ENCODE measurements at regions not wholly inside any gene's neighbourhood (a gene's known extent, or its start where the extent isn't known, plus 50 kb on each side); places are given as distances from the start of the nearest gene placed in this dataset.

DNA sequence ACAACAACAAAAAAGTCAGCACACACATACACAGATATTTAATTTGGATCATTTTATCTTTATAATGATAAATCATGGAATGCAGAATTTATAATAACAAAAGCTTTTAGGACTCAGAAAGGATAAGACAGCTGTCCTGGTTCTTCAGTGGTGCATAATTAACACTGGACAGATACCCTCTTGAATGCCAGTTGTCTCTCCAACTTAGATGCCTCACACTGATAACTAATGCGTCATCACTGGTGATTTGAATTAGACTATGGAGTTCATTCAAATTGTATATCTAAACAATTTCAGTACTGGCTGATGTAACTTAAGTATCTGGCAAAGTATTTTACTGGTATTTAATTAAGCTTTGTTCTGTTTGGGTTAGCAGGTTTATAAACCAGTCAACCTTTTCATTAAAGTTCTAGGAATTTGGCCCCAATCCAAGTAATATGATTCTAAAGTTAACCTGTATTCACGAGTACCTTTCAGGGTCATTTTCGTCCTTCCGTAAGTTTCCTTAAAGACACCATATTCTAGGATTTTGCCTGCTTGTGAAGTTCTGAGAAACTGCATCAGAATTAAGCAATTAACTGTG lies 1199.5 kb upstream of the TMPRSS15 start:
- Histone ChIP-seq H3K9me2 (ENCODE audit: insufficient read depth, low read length) (no peaks in the 10 kb centered on the region), H2AFZ (ENCODE audit: low read length) (no peak overlapping the region), H3K79me2 (ENCODE audit: insufficient read depth, low read depth, low read length) (no peaks in the 10 kb centered on the region), H3K4me3 (ENCODE audit: low read depth, low read length, poor library complexity, severe bottlenecking) (no peak overlapping the region), H4K20me1 (ENCODE audit: insufficient read depth, low read length) (no peaks in the 10 kb centered on the region), H3K27ac (ENCODE audit: low read depth, low read length, poor library complexity, severe bottlenecking) (no peak overlapping the region), H3K9me3 (ENCODE audit: low read length) (peaks cover 26% of the 10 kb centered on the region; the same call in 1 of the 2 replicates), H3K36me3 (ENCODE audit: insufficient read depth, low read length) (no peaks in the 10 kb centered on the region), H3K4me1 (ENCODE audit: insufficient read depth, low read length, poor library complexity, severe bottlenecking) (no peaks in the 10 kb centered on the region), H3K4me2 (ENCODE audit: low read length) (no peak overlapping the region)
- ChIA-PET CTCF (ENCODE audit: unreplicated experiment) (no interaction called here), POLR2A (no interaction called here)
- no peak for DNase-seq (ENCODE audit: low spot score)
- no peak for TF ChIP-seq EZH2phosphoT487 (IDR thresholded peaks at IDR 0.05; ENCODE audit: borderline replicate concordance, low read depth, low read length)
- TF ChIP-seq, protein P1, sequence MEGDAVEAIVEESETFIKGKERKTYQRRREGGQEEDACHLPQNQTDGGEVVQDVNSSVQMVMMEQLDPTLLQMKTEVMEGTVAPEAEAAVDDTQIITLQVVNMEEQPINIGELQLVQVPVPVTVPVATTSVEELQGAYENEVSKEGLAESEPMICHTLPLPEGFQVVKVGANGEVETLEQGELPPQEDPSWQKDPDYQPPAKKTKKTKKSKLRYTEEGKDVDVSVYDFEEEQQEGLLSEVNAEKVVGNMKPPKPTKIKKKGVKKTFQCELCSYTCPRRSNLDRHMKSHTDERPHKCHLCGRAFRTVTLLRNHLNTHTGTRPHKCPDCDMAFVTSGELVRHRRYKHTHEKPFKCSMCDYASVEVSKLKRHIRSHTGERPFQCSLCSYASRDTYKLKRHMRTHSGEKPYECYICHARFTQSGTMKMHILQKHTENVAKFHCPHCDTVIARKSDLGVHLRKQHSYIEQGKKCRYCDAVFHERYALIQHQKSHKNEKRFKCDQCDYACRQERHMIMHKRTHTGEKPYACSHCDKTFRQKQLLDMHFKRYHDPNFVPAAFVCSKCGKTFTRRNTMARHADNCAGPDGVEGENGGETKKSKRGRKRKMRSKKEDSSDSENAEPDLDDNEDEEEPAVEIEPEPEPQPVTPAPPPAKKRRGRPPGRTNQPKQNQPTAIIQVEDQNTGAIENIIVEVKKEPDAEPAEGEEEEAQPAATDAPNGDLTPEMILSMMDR (conservative IDR thresholded peaks at IDR 0.05; ENCODE audit: low read length), result no peak
- no TSS peak for BruUV-seq (replicated peaks)
- intact Hi-C loops (cut with micrococcal nuclease; ENCODE audit: unreplicated experiment), result no loop called here

DNA sequence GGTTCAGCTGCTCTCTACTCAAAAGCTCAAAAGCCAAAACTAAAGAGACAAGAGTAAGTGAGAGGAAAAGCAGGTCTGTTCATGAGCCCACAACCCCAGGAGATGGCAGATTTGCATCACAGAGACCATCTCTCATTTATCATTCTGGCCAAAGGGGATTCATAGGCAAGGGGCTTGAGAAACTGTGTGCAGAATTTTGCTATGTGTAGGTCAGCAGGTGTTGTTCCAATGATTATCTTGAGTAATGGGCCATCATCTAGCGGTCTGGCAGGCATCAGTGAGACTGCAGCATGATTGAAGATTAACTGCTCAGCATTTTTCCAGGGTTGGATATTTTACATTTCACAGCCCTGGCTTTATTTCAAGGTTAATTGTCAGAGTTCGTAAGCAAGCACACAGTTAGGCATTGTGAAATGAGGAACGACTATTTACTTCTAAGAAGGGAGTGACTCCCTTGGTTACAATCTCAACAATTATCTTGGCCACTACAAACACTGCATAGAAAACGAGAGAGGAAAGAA lies 1204.6 kb upstream of the TMPRSS15 start:
- H3K9me3 ChIP-seq (ENCODE audit: low read length), result peaks cover 34% of the 10 kb centered on the region; the same call in 1 of the 2 replicates
- no TSS peak for BruUV-seq (replicated peaks)
- CTCF ChIA-PET (ENCODE audit: unreplicated experiment), result no interaction called here
- TF ChIP-seq EZH2phosphoT487 (IDR thresholded peaks at IDR 0.05; ENCODE audit: borderline replicate concordance, low read depth, low read length), result no peak
- TF ChIP-seq, protein P1 (conservative IDR thresholded peaks at IDR 0.05; ENCODE audit: low read length), result no peak
- no peak overlapping the region for H3K4me3 ChIP-seq (ENCODE audit: low read depth, low read length, poor library complexity, severe bottlenecking)
- no peaks in the 10 kb centered on the region for H3K9me2 ChIP-seq (ENCODE audit: insufficient read depth, low read length)
- no peaks in the 10 kb centered on the region for H3K36me3 ChIP-seq (ENCODE audit: insufficient read depth, low read length)
- POLR2A ChIA-PET, result no interaction called here
- H3K4me1 ChIP-seq (ENCODE audit: insufficient read depth, low read length, poor library complexity, severe bottlenecking), result no peaks in the 10 kb centered on the region
- H3K27ac ChIP-seq (ENCODE audit: low read depth, low read length, poor library complexity, severe bottlenecking), result no peak overlapping the region
- H2AFZ ChIP-seq (ENCODE audit: low read length), result no peak overlapping the region
- no peak for DNase-seq (ENCODE audit: low spot score)
- intact Hi-C loops (cut with micrococcal nuclease; ENCODE audit: unreplicated experiment), result no loop called here
- no peaks in the 10 kb centered on the region for H4K20me1 ChIP-seq (ENCODE audit: insufficient read depth, low read length)
- no peak overlapping the region for H3K4me2 ChIP-seq (ENCODE audit: low read length)
- H3K79me2 ChIP-seq (ENCODE audit: insufficient read depth, low read depth, low read length), result no peaks in the 10 kb centered on the region

DNA sequence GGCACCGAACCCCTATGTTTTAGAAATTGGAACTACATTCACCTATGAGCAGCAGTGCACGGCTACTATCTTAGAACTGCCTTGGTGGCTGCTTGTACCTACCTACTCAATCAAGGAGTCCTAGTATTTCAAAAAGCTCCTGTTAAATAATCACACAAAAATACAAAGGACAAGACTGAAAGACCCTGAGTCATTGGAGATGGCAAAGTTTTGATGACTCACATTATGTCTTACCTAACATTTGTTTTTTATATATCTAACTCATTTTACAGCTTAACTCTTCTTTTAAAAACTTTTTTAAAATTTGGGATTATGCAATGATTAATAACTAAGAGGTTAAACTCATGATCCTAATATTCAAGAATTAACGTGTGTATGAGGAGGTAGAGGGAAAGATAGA lies 1206.0 kb upstream of the TMPRSS15 start:
- BruUV-seq (replicated peaks), result no TSS peak
- Histone ChIP-seq H3K9me3 (ENCODE audit: low read length) (peaks cover 30% of the 10 kb centered on the region; the same call in 1 of the 2 replicates), H3K4me3 (ENCODE audit: low read depth, low read length, poor library complexity, severe bottlenecking) (no peak overlapping the region), H4K20me1 (ENCODE audit: insufficient read depth, low read length) (no peaks in the 10 kb centered on the region), H3K4me2 (ENCODE audit: low read length) (no peak overlapping the region), H2AFZ (ENCODE audit: low read length) (no peak overlapping the region), H3K36me3 (ENCODE audit: insufficient read depth, low read length) (no peaks in the 10 kb centered on the region), H3K4me1 (ENCODE audit: insufficient read depth, low read length, poor library complexity, severe bottlenecking) (no peaks in the 10 kb centered on the region), H3K9me2 (ENCODE audit: insufficient read depth, low read length) (no peaks in the 10 kb centered on the region), H3K27ac (ENCODE audit: low read depth, low read length, poor library complexity, severe bottlenecking) (no peak overlapping the region), H3K79me2 (ENCODE audit: insufficient read depth, low read depth, low read length) (no peaks in the 10 kb centered on the region)
- no peak for DNase-seq (ENCODE audit: low spot score)
- TF ChIP-seq EZH2phosphoT487 (IDR thresholded peaks at IDR 0.05; ENCODE audit: borderline replicate concordance, low read depth, low read length), result no peak
- TF ChIP-seq, protein P1 (conservative IDR thresholded peaks at IDR 0.05; ENCODE audit: low read length), result no peak
- POLR2A ChIA-PET, result interaction anchor here (0.6 to 1.0 kb wide), 3 partner anchors 30 to 767 kb away, joined by 3 read pairs; no protein-coding TSS in a partner anchor
- CTCF ChIA-PET (ENCODE audit: unreplicated experiment), result no interaction called here
- intact Hi-C loops (cut with micrococcal nuclease; ENCODE audit: unreplicated experiment), result no loop called here

Measured in OCI-LY7 (cell line).